ENCODE measurements at regions not wholly inside any gene's neighbourhood (a gene's known extent, or its start where the extent isn't known, plus 50 kb on each side); places are given as distances from the start of the nearest gene placed in this dataset.

GRCh38 chr2:204046145-204046544 lies 109.6 kb downstream of the ICOS start:
- no peak for DNase-seq (ENCODE audit: low spot score)

DNA sequence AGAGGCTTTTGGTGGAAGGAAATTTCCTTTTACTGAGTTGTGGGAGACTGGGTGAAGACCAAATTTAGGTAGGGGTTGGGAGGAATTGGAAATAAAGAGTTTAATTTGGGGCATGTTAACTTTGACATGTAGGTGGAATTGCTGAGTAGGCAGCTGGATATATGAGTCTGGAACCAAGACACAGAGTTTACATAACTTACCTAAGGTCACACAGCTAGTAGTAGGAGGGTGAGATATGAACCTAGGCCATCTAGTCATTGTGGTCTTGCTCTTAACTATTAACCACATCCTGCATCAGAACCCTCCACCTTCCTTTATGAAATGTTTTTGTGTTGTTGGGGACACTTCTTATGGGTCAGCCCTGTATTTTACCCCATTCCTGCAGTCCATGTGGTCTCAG lies 113.1 kb downstream of the ICOS start:
- no peak for DNase-seq (ENCODE audit: low spot score)

DNA sequence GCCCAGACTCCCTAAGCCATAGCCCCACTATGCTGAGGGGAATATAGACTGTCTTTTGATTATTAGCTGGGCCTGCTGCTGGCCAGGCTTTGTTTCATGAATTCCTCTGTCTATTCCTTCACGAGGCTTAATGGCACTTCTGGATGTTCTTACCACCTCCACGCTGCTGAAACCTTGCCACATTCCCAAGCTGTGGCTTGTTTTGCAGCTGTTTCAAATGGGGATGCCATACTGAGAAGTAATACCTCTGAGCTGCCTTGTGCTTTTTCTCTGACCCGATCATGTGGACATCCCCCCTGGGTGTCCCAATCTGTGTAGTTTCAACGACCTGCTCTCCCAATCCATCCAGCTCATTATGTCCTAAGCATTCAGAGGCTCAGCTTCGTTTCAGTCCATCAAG lies 114.1 kb downstream of the ICOS start:
- DNase-seq (ENCODE audit: low spot score) = no peak

GRCh38 chr2:204051476-204051875 lies 114.9 kb downstream of the ICOS start:
- no peak for DNase-seq (ENCODE audit: low spot score)

DNA sequence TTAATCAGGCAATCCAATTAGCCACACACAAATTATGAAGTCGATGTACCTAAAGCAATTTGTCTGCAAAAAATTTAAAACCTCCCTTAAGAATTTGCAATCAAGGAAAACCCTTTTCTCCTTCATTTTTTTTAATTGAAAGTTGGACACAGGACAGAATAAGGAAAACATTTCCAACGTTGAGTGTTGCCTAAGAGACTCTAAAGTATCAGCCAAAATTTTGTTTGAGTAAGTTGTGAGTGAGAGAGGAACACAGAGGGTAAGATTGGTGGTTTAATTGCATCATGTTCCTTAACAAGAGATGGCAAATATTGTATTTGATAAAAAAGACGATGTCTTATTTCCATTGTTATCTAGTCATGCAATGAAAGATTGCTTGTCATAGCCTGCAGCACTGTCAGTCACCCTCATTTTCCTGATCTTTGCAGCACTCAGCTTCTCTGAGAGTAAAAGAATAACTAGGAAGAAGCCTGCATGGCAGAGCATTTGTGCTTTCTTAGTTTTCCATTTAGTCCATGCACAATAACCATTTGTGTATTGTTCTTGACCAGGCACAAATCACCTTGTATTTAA lies 115.5 kb downstream of the ICOS start:
- no peak for DNase-seq (ENCODE audit: low spot score)

DNA sequence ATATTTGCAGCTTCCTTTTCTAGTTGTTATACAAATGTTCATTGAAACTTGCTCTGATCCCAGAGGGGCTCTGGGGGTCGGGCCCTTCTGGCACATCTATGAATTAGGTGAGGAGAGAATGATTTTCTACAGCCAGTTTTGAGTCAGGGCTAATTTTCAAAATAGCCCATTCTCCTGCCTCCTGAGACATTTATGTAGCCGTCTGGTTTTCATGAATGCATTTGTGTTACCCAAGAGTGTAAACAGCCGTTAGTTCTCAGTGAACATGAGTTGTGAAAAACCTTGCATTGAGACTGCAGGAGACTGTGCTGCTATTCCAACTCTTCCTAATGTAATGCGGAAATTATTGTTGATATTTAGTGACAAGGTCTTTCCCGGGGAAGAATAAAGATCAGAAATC lies 122.5 kb downstream of the ICOS start:
- no peak for DNase-seq (ENCODE audit: low spot score)

GRCh38 chr2:204060841-204061240 lies 124.3 kb downstream of the ICOS start:
- DNase-seq (ENCODE audit: low spot score) = no peak

GRCh38 chr2:204061241-204061640 lies 124.7 kb downstream of the ICOS start:
- DNase-seq (ENCODE audit: low spot score) = no peak

GRCh38 chr2:204064119-204064518 lies 127.6 kb downstream of the ICOS start:
- no peak for DNase-seq (ENCODE audit: low spot score)

DNA sequence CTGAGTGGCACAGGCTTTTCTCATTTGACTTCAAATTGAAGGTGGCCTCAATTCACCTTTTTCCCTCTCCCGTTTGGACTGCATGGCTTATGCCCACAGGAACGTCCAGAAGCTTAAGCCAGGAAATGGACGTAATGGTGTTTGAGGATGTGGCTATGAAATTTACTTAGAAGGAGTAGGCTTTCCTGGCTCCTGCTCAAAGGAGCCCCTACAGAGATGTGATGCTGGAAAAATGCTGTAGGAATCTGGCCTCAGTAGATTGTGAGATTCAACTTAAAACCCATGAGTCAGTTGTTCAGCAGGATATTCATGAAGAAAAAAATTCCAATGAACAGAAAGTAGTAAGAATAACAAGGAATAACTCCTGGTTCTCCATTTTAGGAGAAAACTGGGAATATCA lies 129.0 kb downstream of the ICOS start:
- no peak for DNase-seq (ENCODE audit: low spot score)

GRCh38 chr2:204066051-204066450 lies 129.5 kb downstream of the ICOS start:
- DNase-seq (ENCODE audit: low spot score) = no peak

GRCh38 chr2:204069804-204070203 lies 133.2 kb downstream of the ICOS start:
- no peak for DNase-seq (ENCODE audit: low spot score)

GRCh38 chr2:204072443-204073324 lies 136.1 kb downstream of the ICOS start:
- DNase-seq (ENCODE audit: low spot score) = peak; percentile 77

- no peak for DNase-seq (ENCODE audit: low spot score)
These were observed 137.9 kb downstream of the ICOS start for GRCh38 chr2:204074456-204074855.

DNA sequence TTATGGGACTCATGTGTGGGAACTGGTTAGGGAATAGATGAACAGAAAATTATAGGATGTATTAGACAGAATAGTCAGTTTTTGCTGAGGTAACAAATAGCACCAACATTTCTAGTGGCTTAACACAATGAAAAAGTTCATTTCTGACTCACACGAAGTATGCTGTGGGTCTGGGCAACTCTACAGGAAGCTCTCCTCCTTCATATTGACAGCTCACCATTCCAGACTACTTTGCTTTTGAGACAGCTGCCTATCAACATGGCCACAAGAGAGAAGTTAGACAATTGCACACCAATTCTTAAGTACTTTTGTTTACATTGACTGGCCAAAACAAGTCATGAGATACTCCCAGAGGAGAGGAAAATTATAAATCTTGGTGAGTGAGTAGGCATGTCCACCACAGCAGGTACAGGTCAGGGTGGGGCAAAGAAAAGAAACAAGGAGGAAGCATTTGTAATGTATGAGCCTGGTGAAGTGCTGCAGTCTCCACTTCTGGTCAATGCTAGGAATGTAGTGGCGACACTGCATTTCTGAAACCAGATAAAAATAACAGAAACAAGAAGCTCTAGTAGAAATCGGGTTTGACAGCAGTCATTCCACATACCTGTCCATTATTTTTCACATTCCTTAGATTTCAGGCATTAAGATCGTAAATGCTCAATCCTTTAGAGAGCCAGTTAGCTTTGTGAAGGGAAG lies 141.6 kb downstream of the ICOS start:
- no peak for DNase-seq (ENCODE audit: low spot score)

- no peak for DNase-seq (ENCODE audit: low spot score)
These were observed 145.2 kb downstream of the ICOS start for GRCh38 chr2:204081487-204082425.

- no peak for DNase-seq (ENCODE audit: low spot score)
These were observed 149.6 kb downstream of the ICOS start for GRCh38 chr2:204086167-204086566.

DNA sequence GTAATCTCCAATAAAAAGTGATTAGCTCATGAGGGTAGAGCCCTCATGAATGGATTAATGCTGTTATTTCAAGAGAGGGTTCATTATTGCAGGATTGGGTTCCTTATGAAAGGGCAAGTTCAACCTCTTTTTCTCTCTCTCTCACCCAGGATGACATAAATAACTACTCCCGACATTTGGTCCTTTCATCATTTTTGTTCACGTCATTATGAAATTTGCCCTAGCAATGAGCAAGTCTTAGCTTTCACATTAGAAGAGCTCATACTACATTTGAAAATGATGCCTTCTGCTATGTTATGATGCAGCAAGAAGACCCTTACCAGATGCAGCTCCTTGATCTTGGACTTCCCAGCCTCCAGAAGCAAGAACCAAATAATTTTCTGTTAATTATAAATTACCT lies 152.5 kb downstream of the ICOS start:
- no peak for DNase-seq (ENCODE audit: low spot score)

- DNase-seq (ENCODE audit: low spot score) = no peak
These were observed 153.0 kb downstream of the ICOS start for GRCh38 chr2:204089574-204089973.

- no peak for DNase-seq (ENCODE audit: low spot score)
These were observed 153.5 kb downstream of the ICOS start for GRCh38 chr2:204090021-204090420.

DNA sequence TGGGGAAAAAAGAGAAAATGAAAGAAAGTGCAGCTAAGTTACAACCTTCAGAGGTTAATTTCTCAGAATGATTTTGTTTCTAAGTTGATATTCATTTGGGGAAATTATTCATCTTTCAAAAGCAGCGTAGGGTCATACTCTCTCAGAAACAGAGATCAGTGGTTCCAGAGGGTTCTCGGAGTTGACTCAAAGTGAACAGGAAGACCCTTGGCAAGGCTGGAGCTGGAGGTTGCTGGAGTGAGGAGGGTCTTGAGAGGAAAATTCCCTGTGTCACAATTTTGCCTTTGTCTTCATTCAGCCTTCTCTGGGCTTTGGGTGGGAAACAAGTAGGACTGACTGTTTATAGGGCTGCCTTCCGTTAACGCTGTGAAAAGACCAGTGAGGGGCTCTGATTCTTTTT lies 168.2 kb downstream of the ICOS start:
- DNase-seq (ENCODE audit: low spot score) = peak; percentile 68

GRCh38 chr2:204108330-204108751 lies 171.8 kb downstream of the ICOS start:
- peak; percentile 73 for DNase-seq (ENCODE audit: low spot score)

All from activated CD4-positive, alpha-beta T cell treated with anti-CD3 and anti-CD28 coated beads, Interleukin-2, Interleukin-4, amounts not matched to agents 100 ng/mL and 50 ng/mL, durations not matched to agents 16 hours and 8 hours (primary cell).